Lower lobe of right lung (tissue), 2 donors: ENCODE measurements at regions not wholly inside any gene's neighbourhood (a gene's known extent, or its start where the extent isn't known, plus 50 kb on each side); places are given as distances from the start of the nearest gene placed in this dataset.

Experiments used
- ATAC-seq, 2 donors: fragments of 200-7000 bp; cut with Tn5 transposase; one replicate each; pipeline ENCODE4 v1.9.1; 2020 to 2022; ENCODE audit warnings: mild to moderate bottlenecking in 2 of 2, moderate library complexity in 2 of 2
- DNase-seq: peaks from one replicate; pipeline ENCODE4 v3.0.0-alpha.2; 2020
- H3K27ac ChIP-seq: fragments of 200-600 bp; one replicate; pipeline ENCODE4 v1.8.0; 2022
- H3K27me3 ChIP-seq: fragments of 200-600 bp; one replicate; pipeline ENCODE4 v1.8.0; 2022; ENCODE audit warnings: low read depth
- H3K36me3 ChIP-seq: fragments of 200-600 bp; one replicate; pipeline ENCODE4 v1.8.0; 2022; ENCODE audit warnings: mild to moderate bottlenecking
- H3K4me1 ChIP-seq: fragments of 200-600 bp; one replicate; pipeline ENCODE4 v1.8.0; 2022
- H3K4me3 ChIP-seq: fragments of 200-600 bp; one replicate; pipeline ENCODE4 v1.8.0; 2022; ENCODE audit warnings: mild to moderate bottlenecking
- H3K9me3 ChIP-seq: fragments of 200-600 bp; one replicate; pipeline ENCODE4 v1.8.0; 2022
- CTCF ChIP-seq: fragments of 200-600 bp; IDR thresholded peaks from one replicate; pipeline ENCODE4 v1.8.0; 2022; ENCODE audit warnings: antibody characterized with exemption, mild to moderate bottlenecking
- intact Hi-C: fragments of 100-400 bp; cut with DNase I; formaldehyde crosslinking; loops from one replicate; pipeline ENCODE4 v1.11.0; 2022
- donor health status: DM: no; HTN: yes; CAD: no; lungs with severe emphysema.

DNA sequence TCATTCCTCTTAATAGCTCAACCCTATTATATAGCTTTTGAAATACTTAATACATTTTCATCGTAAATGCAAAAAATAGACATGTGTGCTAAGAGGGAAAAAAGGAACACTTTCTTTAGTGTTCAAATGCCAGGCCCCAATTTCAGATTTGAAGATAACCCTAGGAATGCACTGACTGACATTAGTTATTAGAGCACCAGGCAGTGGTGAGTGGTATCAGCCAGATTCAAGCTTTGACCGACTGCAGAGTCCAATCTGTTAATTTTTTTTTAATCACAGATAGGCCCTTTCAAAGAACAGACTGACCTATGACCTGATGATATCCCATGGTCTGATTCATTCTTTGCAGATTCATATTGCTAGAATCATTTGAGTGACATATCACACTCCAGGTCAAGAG, 874.2 kb upstream of the CHORDC1 start:
- no peak for ATAC-seq
- TF ChIP-seq CTCF: no peak
- no peaks in the 10 kb centered on the region for H3K36me3 ChIP-seq
- intact Hi-C loops: no loop called here
- no peak overlapping the region for H3K27ac ChIP-seq
- no peak overlapping the region for H3K4me3 ChIP-seq
- no peaks in the 10 kb centered on the region for H3K27me3 ChIP-seq
- no peaks in the 10 kb centered on the region for H3K9me3 ChIP-seq
- no peaks in the 10 kb centered on the region for H3K4me1 ChIP-seq
- no peak for DNase-seq

- Histone ChIP-seq H3K4me3 (no peak overlapping the region), H3K9me3 (no peaks in the 10 kb centered on the region), H3K4me1 (no peaks in the 10 kb centered on the region), H3K27me3 (no peaks in the 10 kb centered on the region), H3K27ac (no peak overlapping the region), H3K36me3 (no peaks in the 10 kb centered on the region)
- intact Hi-C loops: no loop called here
- no peak for ATAC-seq
- DNase-seq: no peak
- TF ChIP-seq CTCF: no peak
Observed at GRCh38 chr11:91093141-91093540, 870.3 kb upstream of the CHORDC1 start.

DNA sequence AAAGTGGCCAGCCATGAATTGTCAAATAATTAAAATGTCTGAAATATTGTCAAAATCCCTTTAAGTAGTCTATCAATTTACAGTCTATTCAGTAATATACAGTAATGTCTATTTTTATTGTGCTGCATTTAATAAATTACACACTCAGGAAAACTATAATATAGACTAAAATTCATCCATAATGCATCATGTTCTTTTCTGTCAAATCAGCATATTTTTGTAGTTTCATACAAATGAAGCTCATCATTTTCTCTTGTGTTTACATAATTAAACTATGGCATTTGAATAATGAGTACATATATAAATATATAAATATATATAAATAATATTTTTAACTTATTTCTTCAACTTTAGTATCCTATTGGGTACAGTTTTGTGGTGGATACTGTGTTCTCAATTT, 868.7 kb upstream of the CHORDC1 start:
- ATAC-seq (no peak), DNase-seq (no peak)
- no peaks in the 10 kb centered on the region for H3K9me3 ChIP-seq
- no peaks in the 10 kb centered on the region for H3K4me1 ChIP-seq
- no peak for TF ChIP-seq CTCF
- H3K4me3 ChIP-seq: no peak overlapping the region
- H3K27ac ChIP-seq: no peak overlapping the region
- intact Hi-C loops: no loop called here
- no peaks in the 10 kb centered on the region for H3K27me3 ChIP-seq
- H3K36me3 ChIP-seq: no peaks in the 10 kb centered on the region

- Histone ChIP-seq H3K9me3 (no peaks in the 10 kb centered on the region), H3K27ac (no peak overlapping the region), H3K4me1 (no peaks in the 10 kb centered on the region), H3K4me3 (no peak overlapping the region), H3K36me3 (no peaks in the 10 kb centered on the region), H3K27me3 (no peaks in the 10 kb centered on the region)
- DNase-seq (no peak), ATAC-seq (no peak)
- intact Hi-C loops: no loop called here
- TF ChIP-seq CTCF: no peak
Observed at GRCh38 chr11:91086028-91086427, 863.2 kb upstream of the CHORDC1 start.

DNA sequence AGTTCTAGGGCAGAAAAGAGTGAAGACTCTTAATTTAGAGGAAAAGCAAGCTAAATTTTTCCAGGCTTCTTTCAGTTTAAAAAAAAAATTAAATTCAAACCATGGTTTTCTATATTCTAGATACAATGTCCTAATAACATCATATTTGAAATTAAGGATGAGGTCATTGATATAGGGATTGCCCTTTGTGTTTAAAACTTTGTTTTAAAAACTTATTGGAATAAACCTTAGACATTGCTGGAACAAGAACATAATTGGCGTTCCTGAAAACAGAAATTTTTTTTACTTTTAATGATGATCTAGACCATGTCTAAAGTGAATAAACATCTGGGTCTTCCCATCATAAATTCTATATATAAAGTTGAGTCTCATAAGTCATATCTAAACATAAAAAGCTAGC, 859.4 kb upstream of the CHORDC1 start:
- H3K4me3 ChIP-seq: no peak overlapping the region
- TF ChIP-seq CTCF: no peak
- no peak overlapping the region for H3K27ac ChIP-seq
- DNase-seq (no peak), ATAC-seq (no peak)
- H3K9me3 ChIP-seq: no peaks in the 10 kb centered on the region
- no peaks in the 10 kb centered on the region for H3K27me3 ChIP-seq
- intact Hi-C loops: no loop called here
- no peaks in the 10 kb centered on the region for H3K36me3 ChIP-seq
- H3K4me1 ChIP-seq: no peaks in the 10 kb centered on the region

DNA sequence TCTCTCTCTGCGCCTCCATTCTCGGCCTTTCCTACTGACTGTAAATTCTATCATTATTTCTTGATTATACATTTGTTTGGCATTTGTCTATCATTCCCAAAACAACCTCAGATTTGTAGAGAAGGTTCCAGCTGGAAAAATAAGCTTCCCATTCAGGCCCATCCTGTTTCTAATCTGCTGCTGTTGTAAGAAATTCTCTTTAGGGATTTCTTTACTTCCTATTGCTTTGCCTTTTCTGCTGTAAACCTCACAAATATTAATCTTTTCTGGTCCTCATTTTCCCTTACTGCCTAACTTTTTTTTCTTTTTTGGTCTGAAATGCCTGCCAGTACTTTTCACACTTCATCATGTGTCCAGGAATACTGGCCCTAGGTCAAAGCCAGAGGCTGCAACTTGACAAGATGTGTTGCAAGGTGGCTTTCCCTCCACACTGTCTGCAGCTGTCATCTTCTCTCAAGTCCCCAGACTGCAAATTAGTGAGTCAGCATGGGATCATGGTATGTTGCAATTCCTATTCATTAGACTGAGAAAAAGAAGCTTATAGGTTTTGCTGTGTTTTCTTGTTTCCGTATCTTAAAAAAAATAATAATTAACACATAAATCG, 858.7 kb upstream of the CHORDC1 start:
- no peak overlapping the region for H3K27ac ChIP-seq
- peak in 1 of 2 donors; percentile 26 for ATAC-seq
- H3K36me3 ChIP-seq: no peaks in the 10 kb centered on the region
- intact Hi-C loops: no loop called here
- H3K4me3 ChIP-seq: no peak overlapping the region
- TF ChIP-seq CTCF: no peak
- H3K4me1 ChIP-seq: no peaks in the 10 kb centered on the region
- no peak for DNase-seq
- H3K27me3 ChIP-seq: no peaks in the 10 kb centered on the region
- no peaks in the 10 kb centered on the region for H3K9me3 ChIP-seq
